Activated B cell treated with CpG ODN at 0.5 μM for 24 hours (primary cell): ENCODE measurements at regions not wholly inside any gene's neighbourhood (a gene's known extent, or its start where the extent isn't known, plus 50 kb on each side); places are given as distances from the start of the nearest gene placed in this dataset.

Experiments used
- ATAC-seq: fragments of 200-7000 bp; cut with Tn5 transposase; one replicate; pipeline ENCODE4 v1.10.0; 2021; ENCODE audit warnings: low read depth, mild to moderate bottlenecking, moderate library complexity
- CTCF ChIA-PET: fragments of 350-600 bp; sonication (Branson Sonifier 250); formaldehyde crosslinking; loops from one replicate; lab custom pipeline; 2021; ENCODE audit warnings: antibody characterized with exemption; lab: Charles Lee
- POLR2A ChIA-PET: fragments of 350-600 bp; sonication (Branson Sonifier 250); formaldehyde crosslinking; loops from one replicate; lab custom pipeline; 2021; ENCODE audit warnings: antibody characterized with exemption; lab: Charles Lee
- DNase-seq: peaks from one replicate; pipeline ENCODE4 v3.0.0; 2022
- H3K27ac Mint-ChIP-seq: one replicate; pipeline ENCODE4 v1.8.0; 2020; ENCODE audit warnings: mixed read lengths
- H3K27me3 Mint-ChIP-seq: one replicate; pipeline ENCODE4 v1.8.0; 2021; ENCODE audit warnings: mixed read lengths
- H3K36me3 Mint-ChIP-seq: one replicate; pipeline ENCODE4 v1.8.0; 2021; ENCODE audit warnings: low read depth, mixed read lengths
- H3K4me1 Mint-ChIP-seq: one replicate; pipeline ENCODE4 v1.8.0; 2021; ENCODE audit warnings: mixed read lengths
- H3K4me3 Mint-ChIP-seq: one replicate; pipeline ENCODE4 v1.8.0; 2020; ENCODE audit warnings: mild to moderate bottlenecking, mixed read lengths
- H3K9me3 Mint-ChIP-seq: one replicate; pipeline ENCODE4 v1.8.0; 2020; ENCODE audit warnings: mixed read lengths
- intact Hi-C: fragments of 100-400 bp; cut with micrococcal nuclease; formaldehyde crosslinking; loops from one replicate; pipeline ENCODE4 v1.15.1; 2024
- TF ChIP-seq, protein P1 (sequence below): fragments of 200-600 bp; IDR thresholded peaks from one replicate; pipeline ENCODE4 v1.8.0; 2022; ENCODE audit warnings: antibody characterized with exemption, mild to moderate bottlenecking

DNA sequence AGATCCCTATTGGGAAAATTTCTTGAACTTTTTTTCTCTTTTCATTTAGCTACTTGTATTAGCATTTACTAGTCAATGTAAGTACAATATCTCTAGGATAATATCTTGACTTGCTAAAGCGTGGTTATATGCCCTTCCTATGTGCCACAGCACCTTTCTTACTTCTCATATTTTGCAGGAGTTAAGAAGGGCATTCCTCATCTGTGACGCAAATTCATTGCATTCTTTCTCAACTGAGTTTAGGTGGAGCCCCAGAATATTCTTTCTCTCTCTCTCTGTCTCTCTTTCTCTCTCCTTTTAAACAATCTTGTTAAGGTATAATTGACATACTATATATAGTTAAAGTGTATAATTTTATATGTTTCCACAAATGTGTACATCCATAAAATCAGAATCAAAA, 266.1 kb downstream of the RAB38 start:
- Mint-ChIP-seq H3K36me3 (no peaks in the 10 kb centered on the region), H3K4me1 (no peaks in the 10 kb centered on the region), H3K4me3 (no peak overlapping the region), H3K27me3 (no peaks in the 10 kb centered on the region), H3K9me3 (no peaks in the 10 kb centered on the region), H3K27ac (no peak overlapping the region)
- DNase-seq (no peak), ATAC-seq (no peak)
- intact Hi-C loops = no loop called here
- ChIA-PET CTCF (no interaction called here), POLR2A (no interaction called here)
- TF ChIP-seq, protein P1, sequence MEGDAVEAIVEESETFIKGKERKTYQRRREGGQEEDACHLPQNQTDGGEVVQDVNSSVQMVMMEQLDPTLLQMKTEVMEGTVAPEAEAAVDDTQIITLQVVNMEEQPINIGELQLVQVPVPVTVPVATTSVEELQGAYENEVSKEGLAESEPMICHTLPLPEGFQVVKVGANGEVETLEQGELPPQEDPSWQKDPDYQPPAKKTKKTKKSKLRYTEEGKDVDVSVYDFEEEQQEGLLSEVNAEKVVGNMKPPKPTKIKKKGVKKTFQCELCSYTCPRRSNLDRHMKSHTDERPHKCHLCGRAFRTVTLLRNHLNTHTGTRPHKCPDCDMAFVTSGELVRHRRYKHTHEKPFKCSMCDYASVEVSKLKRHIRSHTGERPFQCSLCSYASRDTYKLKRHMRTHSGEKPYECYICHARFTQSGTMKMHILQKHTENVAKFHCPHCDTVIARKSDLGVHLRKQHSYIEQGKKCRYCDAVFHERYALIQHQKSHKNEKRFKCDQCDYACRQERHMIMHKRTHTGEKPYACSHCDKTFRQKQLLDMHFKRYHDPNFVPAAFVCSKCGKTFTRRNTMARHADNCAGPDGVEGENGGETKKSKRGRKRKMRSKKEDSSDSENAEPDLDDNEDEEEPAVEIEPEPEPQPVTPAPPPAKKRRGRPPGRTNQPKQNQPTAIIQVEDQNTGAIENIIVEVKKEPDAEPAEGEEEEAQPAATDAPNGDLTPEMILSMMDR = no peak

- intact Hi-C loops = no loop called here
- H3K36me3 Mint-ChIP-seq = no peaks in the 10 kb centered on the region
- POLR2A ChIA-PET = no interaction called here
- DNase-seq = no peak
- no peaks in the 10 kb centered on the region for H3K9me3 Mint-ChIP-seq
- CTCF ChIA-PET = no interaction called here
- TF ChIP-seq, protein P1 = no peak
- H3K27ac Mint-ChIP-seq = no peak overlapping the region
- no peaks in the 10 kb centered on the region for H3K27me3 Mint-ChIP-seq
- no peak overlapping the region for H3K4me3 Mint-ChIP-seq
- ATAC-seq = no peak
- no peaks in the 10 kb centered on the region for H3K4me1 Mint-ChIP-seq
Measured at GRCh38 chr11:87908086-87908485, 267.2 kb downstream of the RAB38 start.

DNA sequence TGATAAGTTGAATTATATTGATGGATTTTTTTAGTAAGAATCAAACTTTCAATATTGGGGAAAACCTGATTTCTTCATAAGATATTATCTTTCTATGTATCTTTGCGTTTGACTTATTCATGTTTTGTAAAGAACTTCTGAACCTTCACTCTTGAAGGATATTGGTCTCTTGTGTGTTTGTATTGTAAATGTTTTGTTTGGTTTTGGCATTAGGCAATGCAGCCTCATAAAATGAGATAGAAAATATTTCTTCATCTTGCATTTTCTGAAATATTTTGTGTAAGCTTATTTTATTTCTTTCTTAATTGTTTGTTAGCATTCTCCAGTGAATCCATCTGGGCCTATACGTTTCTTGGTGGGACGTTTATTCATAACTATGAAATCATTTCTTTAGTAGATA, 271.9 kb downstream of the RAB38 start:
- POLR2A ChIA-PET = no interaction called here
- ATAC-seq (no peak), DNase-seq (no peak)
- Mint-ChIP-seq H3K36me3 (no peaks in the 10 kb centered on the region), H3K9me3 (no peaks in the 10 kb centered on the region), H3K4me1 (no peaks in the 10 kb centered on the region), H3K4me3 (no peak overlapping the region), H3K27me3 (no peaks in the 10 kb centered on the region), H3K27ac (no peak overlapping the region)
- CTCF ChIA-PET = no interaction called here
- TF ChIP-seq, protein P1 = no peak
- intact Hi-C loops = no loop called here

- intact Hi-C loops = no loop called here
- no peaks in the 10 kb centered on the region for H3K27me3 Mint-ChIP-seq
- H3K36me3 Mint-ChIP-seq = no peaks in the 10 kb centered on the region
- ATAC-seq = no peak
- POLR2A ChIA-PET = no interaction called here
- H3K4me3 Mint-ChIP-seq = no peak overlapping the region
- TF ChIP-seq, protein P1 = no peak
- CTCF ChIA-PET = no interaction called here
- no peak for DNase-seq
- no peaks in the 10 kb centered on the region for H3K4me1 Mint-ChIP-seq
- no peaks in the 10 kb centered on the region for H3K9me3 Mint-ChIP-seq
- no peak overlapping the region for H3K27ac Mint-ChIP-seq
Measured at GRCh38 chr11:87901341-87901740, 273.9 kb downstream of the RAB38 start.

GRCh38 chr11:87897921-87898320, 277.3 kb downstream of the RAB38 start:
- ATAC-seq (no peak), DNase-seq (no peak)
- Mint-ChIP-seq H3K9me3 (no peaks in the 10 kb centered on the region), H3K27ac (no peak overlapping the region), H3K27me3 (no peaks in the 10 kb centered on the region), H3K4me3 (no peak overlapping the region), H3K4me1 (no peaks in the 10 kb centered on the region), H3K36me3 (no peaks in the 10 kb centered on the region)
- TF ChIP-seq, protein P1 = no peak
- ChIA-PET POLR2A (no interaction called here), CTCF (no interaction called here)
- intact Hi-C loops = no loop called here
